Peyer's patch (tissue), 4 donors: ENCODE measurements at regions not wholly inside any gene's neighbourhood (a gene's known extent, or its start where the extent isn't known, plus 50 kb on each side); places are given as distances from the start of the nearest gene placed in this dataset.

Experiments
- POLR2A ChIP-seq, 2 donors: fragments of 450-650 bp; IDR thresholded peaks; one replicate each; pipeline ENCODE4 v1.5.1; 2017; ENCODE audit warnings: antibody characterized with exemption in 2 of 2, mild to moderate bottlenecking in 2 of 2, moderate library complexity in 2 of 2
- TF ChIP-seq, protein P1 (sequence below), 6 experiments: fragments of 450-650 bp in 4 of 6; fragments of 200-600 bp in 2 of 6; sonication (generic) in 1 of 6; IDR thresholded peaks; one replicate each; pipeline ENCODE4 v1.5.1; 2017 to 2019; ENCODE audit warnings: antibody characterized with exemption in 6 of 6, mild to moderate bottlenecking in 3 of 6, moderate library complexity in 1 of 6

DNA sequence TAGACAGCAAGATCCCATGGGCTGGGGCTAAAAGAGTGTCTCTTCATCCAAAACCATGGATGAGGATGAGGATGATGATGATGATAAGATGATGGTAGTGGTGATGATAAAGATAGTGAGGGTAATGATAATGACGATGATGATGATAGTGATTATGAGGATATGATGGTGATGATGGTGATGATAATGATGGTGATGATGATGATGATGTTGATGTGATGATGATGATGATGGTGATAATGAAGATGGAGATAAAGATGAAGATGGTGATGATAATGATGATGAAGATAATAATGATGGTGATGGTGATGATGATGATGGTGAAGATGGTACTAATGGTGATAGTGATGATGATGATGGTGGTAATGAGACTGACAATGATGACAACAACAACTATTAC, 299.5 kb downstream of the NPIPA8 start:
- TF ChIP-seq, protein P1, sequence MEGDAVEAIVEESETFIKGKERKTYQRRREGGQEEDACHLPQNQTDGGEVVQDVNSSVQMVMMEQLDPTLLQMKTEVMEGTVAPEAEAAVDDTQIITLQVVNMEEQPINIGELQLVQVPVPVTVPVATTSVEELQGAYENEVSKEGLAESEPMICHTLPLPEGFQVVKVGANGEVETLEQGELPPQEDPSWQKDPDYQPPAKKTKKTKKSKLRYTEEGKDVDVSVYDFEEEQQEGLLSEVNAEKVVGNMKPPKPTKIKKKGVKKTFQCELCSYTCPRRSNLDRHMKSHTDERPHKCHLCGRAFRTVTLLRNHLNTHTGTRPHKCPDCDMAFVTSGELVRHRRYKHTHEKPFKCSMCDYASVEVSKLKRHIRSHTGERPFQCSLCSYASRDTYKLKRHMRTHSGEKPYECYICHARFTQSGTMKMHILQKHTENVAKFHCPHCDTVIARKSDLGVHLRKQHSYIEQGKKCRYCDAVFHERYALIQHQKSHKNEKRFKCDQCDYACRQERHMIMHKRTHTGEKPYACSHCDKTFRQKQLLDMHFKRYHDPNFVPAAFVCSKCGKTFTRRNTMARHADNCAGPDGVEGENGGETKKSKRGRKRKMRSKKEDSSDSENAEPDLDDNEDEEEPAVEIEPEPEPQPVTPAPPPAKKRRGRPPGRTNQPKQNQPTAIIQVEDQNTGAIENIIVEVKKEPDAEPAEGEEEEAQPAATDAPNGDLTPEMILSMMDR (IDR thresholded peaks at IDR 0.05): no peak
- TF ChIP-seq POLR2A (IDR thresholded peaks at IDR 0.05): no peak
